Skeletal muscle satellite cell (primary cell): ENCODE measurements at regions not wholly inside any gene's neighbourhood (a gene's known extent, or its start where the extent isn't known, plus 50 kb on each side); places are given as distances from the start of the nearest gene placed in this dataset.

Experiments
- H3K27me3 ChIP-seq: 2 replicates; pipeline ENCODE4 v1.7.0; 2013; ENCODE audit warnings: low read length; ENCODE audit not compliant: control insufficient read depth, insufficient read depth
- H3K36me3 ChIP-seq: 2 replicates; pipeline ENCODE4 v1.7.0; 2013; ENCODE audit warnings: mild to moderate bottlenecking, control low read depth, low read length; ENCODE audit not compliant: insufficient read depth
- H3K4me1 ChIP-seq: 2 replicates; pipeline ENCODE4 v1.7.0; 2013; ENCODE audit warnings: low read length; ENCODE audit not compliant: control insufficient read depth, insufficient read depth
- H3K4me2 ChIP-seq: 2 replicates; pipeline ENCODE4 v1.7.0; 2013; ENCODE audit warnings: mild to moderate bottlenecking, low read length
- H3K4me3 ChIP-seq: 2 replicates; pipeline ENCODE4 v1.7.0; 2013; ENCODE audit warnings: low read length
- H3K9ac ChIP-seq: 2 replicates; pipeline ENCODE4 v1.7.0; 2013; ENCODE audit warnings: mild to moderate bottlenecking, low read depth, low read length, moderate library complexity
- H3K9me3 ChIP-seq: replicated peaks from 2 replicates; pipeline ENCODE4 v1.7.0; 2013; ENCODE audit warnings: mild to moderate bottlenecking, control low read depth, low read length

DNA sequence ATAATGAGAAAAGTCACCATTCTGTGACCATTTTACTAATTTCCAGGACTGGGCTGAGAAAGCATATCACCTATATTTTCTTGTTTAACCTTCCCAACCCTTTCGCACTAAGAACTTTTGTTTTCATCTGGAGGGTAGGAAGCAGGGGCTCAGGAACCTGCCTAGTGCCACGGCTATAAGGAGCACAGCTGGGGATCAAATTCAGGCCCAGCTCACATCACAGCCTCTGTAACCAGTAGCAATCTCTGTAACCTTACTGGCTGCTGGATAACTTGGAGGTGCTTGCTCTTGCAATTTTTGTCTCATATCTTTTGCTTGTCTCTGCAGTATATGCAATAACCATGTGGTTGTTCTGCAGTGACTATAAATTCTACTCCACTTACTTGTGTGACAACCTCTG is 62.0 kb downstream of the PABIR2 start:
- H3K4me2 ChIP-seq = no peak overlapping the region
- peaks cover 20% of the 10 kb centered on the region for H3K4me1 ChIP-seq
- H3K36me3 ChIP-seq = no peaks in the 10 kb centered on the region
- peaks cover 3% of the 10 kb centered on the region for H3K27me3 ChIP-seq
- H3K9ac ChIP-seq = no peak overlapping the region
- H3K9me3 ChIP-seq = no peaks in the 10 kb centered on the region
- H3K4me3 ChIP-seq = no peak overlapping the region

- no peak overlapping the region for H3K4me3 ChIP-seq
- peak overlapping the region; percentile 29 for H3K9ac ChIP-seq
Observed at GRCh38 chrX:134734466-134734952, 62.5 kb downstream of the PABIR2 start.

DNA sequence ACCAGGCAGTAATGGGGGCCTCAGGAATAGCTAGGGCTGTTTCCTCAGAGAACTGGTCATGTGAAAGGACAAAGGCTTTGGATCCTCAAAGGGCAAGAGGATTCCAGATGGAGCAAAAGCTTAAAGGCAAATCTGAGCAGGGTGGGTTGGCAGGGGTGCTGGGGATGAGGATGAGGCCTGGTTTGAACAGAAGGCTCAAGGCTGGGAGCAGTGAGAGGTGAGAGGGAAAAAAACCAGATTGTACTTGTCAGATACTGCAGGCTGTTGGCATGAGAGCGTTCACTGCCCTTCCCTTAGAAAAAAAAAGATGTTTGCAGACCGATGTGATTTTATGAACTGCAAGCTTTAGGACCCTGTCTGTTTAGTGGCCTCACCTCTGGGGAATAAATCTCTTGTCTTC is 63.4 kb downstream of the PABIR2 start:
- Histone ChIP-seq H3K4me2 (no peak overlapping the region), H3K4me3 (no peak overlapping the region)

More at GRCh38 chrX:134734466-134734952, 62.5 kb downstream of the PABIR2 start:
- no peaks in the 10 kb centered on the region for H3K36me3 ChIP-seq
- H3K4me2 ChIP-seq = no peak overlapping the region
- peaks cover 20% of the 10 kb centered on the region for H3K4me1 ChIP-seq
- H3K27me3 ChIP-seq = peaks cover 3% of the 10 kb centered on the region
- H3K9me3 ChIP-seq = no peaks in the 10 kb centered on the region

DNA sequence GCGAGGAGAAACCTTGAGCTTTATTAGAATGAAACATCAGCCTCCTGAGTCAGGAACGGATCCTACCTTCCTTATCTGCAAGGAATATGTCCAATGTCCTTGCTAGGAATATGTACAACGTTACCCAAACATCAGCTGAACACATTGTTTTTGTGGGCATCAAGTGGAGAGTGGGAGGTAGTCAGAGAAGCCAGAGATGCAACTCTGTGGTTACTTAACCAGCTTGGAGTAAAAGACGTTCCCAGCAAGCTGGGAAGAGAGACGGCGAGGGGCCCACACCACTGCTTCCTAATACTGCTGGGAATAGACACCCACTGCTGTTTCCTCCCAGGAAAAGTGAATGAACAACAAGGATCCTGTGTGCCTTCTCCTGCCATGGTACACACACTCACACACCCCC is 64.3 kb downstream of the PABIR2 start:
- Histone ChIP-seq H3K9me3 (no peaks in the 10 kb centered on the region), H3K9ac (no peak overlapping the region), H3K27me3 (peaks cover 3% of the 10 kb centered on the region), H3K4me3 (no peak overlapping the region), H3K4me1 (peaks cover 20% of the 10 kb centered on the region), H3K4me2 (no peak overlapping the region), H3K36me3 (no peaks in the 10 kb centered on the region)

More for the DNA sequence above, 63.4 kb downstream of the PABIR2 start:
- H3K4me1 ChIP-seq = peaks cover 20% of the 10 kb centered on the region
- no peaks in the 10 kb centered on the region for H3K36me3 ChIP-seq
- H3K27me3 ChIP-seq = peaks cover 3% of the 10 kb centered on the region
- no peak overlapping the region for H3K9ac ChIP-seq
- H3K9me3 ChIP-seq = no peaks in the 10 kb centered on the region

- Histone ChIP-seq H3K4me3 (no peak overlapping the region), H3K36me3 (no peaks in the 10 kb centered on the region), H3K4me1 (peaks cover 22% of the 10 kb centered on the region), H3K4me2 (no peak overlapping the region), H3K9me3 (no peaks in the 10 kb centered on the region), H3K27me3 (peaks cover 3% of the 10 kb centered on the region), H3K9ac (no peak overlapping the region)
Observed at GRCh38 chrX:134732152-134732551, 64.9 kb downstream of the PABIR2 start.

DNA sequence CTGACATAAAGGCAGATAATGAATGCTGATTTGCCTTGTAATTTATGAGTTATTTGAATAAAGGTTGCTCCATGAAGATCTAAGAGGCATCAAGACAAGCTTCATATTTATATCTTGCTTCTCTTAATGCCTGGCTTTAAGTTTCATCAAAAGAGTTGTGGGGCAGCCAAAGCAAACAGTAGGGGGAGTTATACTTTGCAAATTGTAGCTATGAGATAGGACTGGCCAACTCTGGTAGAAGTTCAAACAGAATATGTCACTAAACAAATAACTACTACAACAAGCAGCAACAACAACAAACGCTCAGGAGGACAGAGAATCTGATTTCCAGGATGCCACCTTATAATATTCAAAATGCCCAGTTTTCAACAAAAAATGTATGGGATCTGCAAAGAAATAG is 69.1 kb upstream of the PLAC1 start:
- no peaks in the 10 kb centered on the region for H3K36me3 ChIP-seq
- peaks cover 6% of the 10 kb centered on the region for H3K4me1 ChIP-seq
- H3K27me3 ChIP-seq = no peaks in the 10 kb centered on the region
- no peak overlapping the region for H3K4me3 ChIP-seq
- no peak overlapping the region for H3K9ac ChIP-seq
- no peak overlapping the region for H3K4me2 ChIP-seq
- H3K9me3 ChIP-seq = no peaks in the 10 kb centered on the region

DNA sequence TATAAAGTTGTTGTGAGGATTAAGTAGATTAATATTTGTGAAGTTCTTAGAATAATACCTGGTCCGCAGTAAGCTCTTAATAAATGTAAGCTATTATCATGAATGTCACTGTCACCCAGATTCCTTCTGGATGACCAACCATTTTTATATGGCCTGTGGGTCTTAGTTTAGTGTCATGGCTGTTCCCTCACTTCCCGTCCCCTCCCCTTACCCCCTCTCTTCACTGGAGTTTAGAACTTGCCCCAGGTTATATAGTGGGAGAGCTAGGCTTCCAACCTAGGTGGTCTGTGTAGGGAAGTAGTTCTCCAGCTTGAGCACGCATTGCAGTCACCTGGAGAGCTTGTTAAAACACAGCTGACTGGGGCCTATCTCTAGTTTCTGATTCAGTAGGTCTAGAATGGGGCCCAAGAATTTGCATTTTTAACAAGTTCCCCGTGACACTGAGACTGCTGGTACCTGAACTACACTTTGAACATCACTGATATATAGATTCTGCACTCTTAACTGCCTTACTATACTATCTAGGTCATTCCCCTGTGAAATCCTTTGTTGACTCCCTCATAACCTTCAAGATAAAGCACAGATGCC is 66.9 kb upstream of the PLAC1 start:
- Histone ChIP-seq H3K4me1 (peaks cover 6% of the 10 kb centered on the region), H3K4me2 (no peak overlapping the region), H3K9ac (no peak overlapping the region), H3K36me3 (no peaks in the 10 kb centered on the region), H3K4me3 (no peak overlapping the region), H3K27me3 (no peaks in the 10 kb centered on the region), H3K9me3 (no peaks in the 10 kb centered on the region)

DNA sequence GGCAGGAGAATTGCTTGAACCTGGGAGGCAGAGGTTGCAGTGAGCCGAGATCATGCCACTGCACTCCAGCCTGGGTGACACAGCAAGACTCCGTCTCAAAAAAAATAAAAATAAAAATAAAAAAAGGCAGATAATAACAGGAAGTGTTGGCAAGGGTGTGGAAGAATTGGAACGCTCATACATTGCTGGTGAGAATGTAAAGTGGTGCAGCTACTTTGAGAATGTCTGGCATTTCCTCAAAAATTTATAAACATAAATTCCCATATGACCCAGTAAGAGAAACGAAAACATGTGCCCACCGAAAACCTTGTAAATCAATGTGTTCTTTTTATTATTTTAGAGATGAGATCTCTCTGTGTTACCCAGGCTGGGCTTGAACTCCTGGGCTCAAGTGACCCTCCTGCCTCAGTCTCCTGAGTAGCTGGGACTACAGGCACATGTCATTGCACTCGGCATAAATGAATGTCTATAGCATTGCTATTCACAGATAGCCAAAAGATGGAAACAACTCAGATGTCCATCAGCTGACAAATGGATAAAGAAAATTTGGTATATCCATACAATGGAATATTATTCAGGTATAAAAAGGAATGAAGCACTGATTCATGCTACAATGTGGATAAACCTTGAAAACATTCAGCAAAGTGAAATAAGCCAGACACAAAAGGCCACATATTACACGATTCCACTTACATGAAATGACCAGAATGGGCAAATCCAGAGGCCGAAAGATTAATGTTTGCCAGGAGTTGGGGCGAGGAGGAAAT is 63.7 kb upstream of the PLAC1 start:
- no peaks in the 10 kb centered on the region for H3K36me3 ChIP-seq
- H3K27me3 ChIP-seq = no peaks in the 10 kb centered on the region
- H3K9ac ChIP-seq = no peak overlapping the region
- H3K9me3 ChIP-seq = no peaks in the 10 kb centered on the region
- H3K4me3 ChIP-seq = no peak overlapping the region
- H3K4me1 ChIP-seq = peaks cover 15% of the 10 kb centered on the region
- H3K4me2 ChIP-seq = no peak overlapping the region

DNA sequence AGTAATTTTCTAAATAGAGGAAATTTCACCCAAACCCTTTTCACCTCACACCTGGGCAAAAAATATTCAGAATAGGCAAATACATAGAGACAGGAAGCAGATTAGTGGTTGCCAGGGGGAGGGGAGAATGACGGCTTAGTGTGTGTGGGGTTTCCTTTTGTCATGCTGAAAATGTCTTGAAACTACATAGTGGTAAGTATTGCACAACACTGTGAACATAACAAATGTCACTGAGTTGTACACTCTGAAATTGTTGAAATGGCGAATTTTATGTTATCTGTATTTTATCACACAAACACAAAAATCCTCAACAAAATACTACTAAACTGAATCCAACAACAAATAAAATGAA is 60.7 kb upstream of the PLAC1 start:
- Histone ChIP-seq H3K36me3 (no peaks in the 10 kb centered on the region), H3K4me2 (no peak overlapping the region), H3K9ac (peak overlapping the region; percentile 25), H3K4me1 (peaks cover 13% of the 10 kb centered on the region), H3K4me3 (no peak overlapping the region), H3K27me3 (no peaks in the 10 kb centered on the region), H3K9me3 (no peaks in the 10 kb centered on the region)

GRCh38 chrX:134718105-134718965 is 60.1 kb upstream of the PLAC1 start:
- peak overlapping the region; percentile 25 for H3K9ac ChIP-seq
- no peaks in the 10 kb centered on the region for H3K36me3 ChIP-seq
- H3K4me2 ChIP-seq = no peak overlapping the region
- peaks cover 13% of the 10 kb centered on the region for H3K4me1 ChIP-seq
- H3K27me3 ChIP-seq = no peaks in the 10 kb centered on the region
- no peaks in the 10 kb centered on the region for H3K9me3 ChIP-seq
- no peak overlapping the region for H3K4me3 ChIP-seq

- H3K9me3 ChIP-seq = no peaks in the 10 kb centered on the region
- peaks cover 1% of the 10 kb centered on the region for H3K27me3 ChIP-seq
- H3K4me3 ChIP-seq = no peak overlapping the region
- no peaks in the 10 kb centered on the region for H3K36me3 ChIP-seq
- H3K4me1 ChIP-seq = peaks cover 13% of the 10 kb centered on the region
- H3K9ac ChIP-seq = no peak overlapping the region
- H3K4me2 ChIP-seq = no peak overlapping the region
Observed at GRCh38 chrX:134717698-134718097, 59.4 kb upstream of the PLAC1 start.
